IMR-90 (cell line): ENCODE measurements at regions not wholly inside any gene's neighbourhood (a gene's known extent, or its start where the extent isn't known, plus 50 kb on each side); places are given as distances from the start of the nearest gene placed in this dataset.

Experiments used
- ATAC-seq: fragments of 200-7000 bp; cut with Tn5 transposase; 2 replicates; pipeline ENCODE4 v1.9.1; 2020; ENCODE audit warnings: low read depth, mild to moderate bottlenecking, moderate library complexity
- BruUV-seq: library from RNA; stranded (reverse); fragments of 400-500 nt; replicated peaks from 2 replicates; lab custom pipeline; 2021; lab: Mats Ljungman, UMichigan
- CTCF ChIA-PET: fragments of 300-600 bp; formaldehyde crosslinking; extraction: SDS; loops from one replicate; lab custom pipeline; 2021; ENCODE audit warnings: antibody characterized with exemption; lab: Yijun Ruan, JAX
- POLR2A ChIA-PET: fragments of 300-600 bp; sonication (Branson Sonifier 250); formaldehyde crosslinking; loops from one replicate; lab custom pipeline; 2022; ENCODE audit warnings: antibody characterized with exemption; ENCODE audit not compliant: unreplicated experiment; lab: Charles Lee
- DNase-seq: peaks from one replicate; pipeline ENCODE4 v3.0.0; 2013
- H2AFZ ChIP-seq: replicated peaks from 2 replicates; pipeline ENCODE3; 2013; ENCODE audit warnings: low read length, mild to moderate bottlenecking; ENCODE audit not compliant: poor library complexity
- H2AK5ac ChIP-seq: 2 replicates; pipeline ENCODE4 v1.6.1; 2013; ENCODE audit warnings: low read depth, low read length, inconsistent platforms
- H2AK9ac ChIP-seq: replicated peaks from 2 replicates; pipeline ENCODE3; 2013; ENCODE audit warnings: mild to moderate bottlenecking, low read depth, low read length, moderate library complexity; ENCODE audit not compliant: poor library complexity
- H2BK120ac ChIP-seq: 2 replicates; pipeline ENCODE4 v1.6.1; 2013; ENCODE audit warnings: low read depth, low read length, inconsistent platforms
- H2BK15ac ChIP-seq: 3 replicates; pipeline ENCODE4 v1.6.1; 2013; ENCODE audit warnings: low read depth, low read length, inconsistent platforms
- H2BK20ac ChIP-seq: 2 replicates; pipeline ENCODE4 v1.6.1; 2013; ENCODE audit warnings: low read depth, mild to moderate bottlenecking, inconsistent platforms, low read length, moderate library complexity
- H2BK5ac ChIP-seq: 2 replicates; pipeline ENCODE4 v1.6.1; 2013; ENCODE audit warnings: mild to moderate bottlenecking, low read depth, low read length, inconsistent platforms; ENCODE audit not compliant: poor library complexity, severe bottlenecking
- H3K14ac ChIP-seq: replicated peaks from 2 replicates; pipeline ENCODE4 v1.6.1; 2013; ENCODE audit warnings: low read depth, low read length, inconsistent platforms
- H3K18ac ChIP-seq: 2 replicates; pipeline ENCODE4 v1.6.1; 2013; ENCODE audit warnings: low read depth, low read length, control low read depth
- H3K23ac ChIP-seq: 2 replicates; pipeline ENCODE4 v1.6.1; 2013; ENCODE audit warnings: low read depth, low read length, inconsistent platforms
- H3K27ac ChIP-seq: 2 replicates; pipeline ENCODE4 v1.5.1; 2013; ENCODE audit warnings: mild to moderate bottlenecking, control low read depth, low read length; ENCODE audit not compliant: insufficient read depth
- H3K27me3 ChIP-seq: 2 replicates; pipeline ENCODE4 v1.6.1; 2013; ENCODE audit warnings: low read length; ENCODE audit not compliant: control insufficient read depth, insufficient read depth
- H3K36me3 ChIP-seq: 2 replicates; pipeline ENCODE4 v1.6.1; 2013; ENCODE audit warnings: low read length, mixed read lengths; ENCODE audit not compliant: control insufficient read depth, insufficient read depth
- H3K4ac ChIP-seq: 2 replicates; pipeline ENCODE4 v1.6.1; 2013; ENCODE audit warnings: low read depth, low read length, inconsistent platforms
- H3K4me1 ChIP-seq: 2 replicates; pipeline ENCODE4 v1.6.1; 2013; ENCODE audit warnings: low read length, mixed read lengths; ENCODE audit not compliant: control insufficient read depth, insufficient read depth
- H3K4me2 ChIP-seq: 2 replicates; pipeline ENCODE4 v1.6.1; 2013; ENCODE audit warnings: low read depth, mild to moderate bottlenecking, control low read depth, low read length, moderate library complexity
- H3K4me3 ChIP-seq: 2 replicates; pipeline ENCODE4 v1.5.1; 2013; ENCODE audit warnings: low read depth, mild to moderate bottlenecking, control low read depth, low read length, moderate library complexity; ENCODE audit not compliant: insufficient read depth
- H3K56ac ChIP-seq: 2 replicates; pipeline ENCODE4 v1.6.1; 2013; ENCODE audit warnings: low read length, inconsistent platforms; ENCODE audit not compliant: insufficient read depth; ENCODE audit errors: extremely low read depth
- H3K79me1 ChIP-seq, 2 experiments: 2 replicates each; pipeline ENCODE4 v1.6.1; 2013; ENCODE audit warnings: low read length in 2 of 2, inconsistent platforms in 1 of 2, low read depth in 1 of 2
- H3K9ac ChIP-seq: 2 replicates; pipeline ENCODE4 v1.6.1; 2013; ENCODE audit warnings: low read depth, low read length, control low read depth
- H3K9me1 ChIP-seq: 2 replicates; pipeline ENCODE4 v1.6.1; 2013; ENCODE audit warnings: low read length, inconsistent platforms; ENCODE audit not compliant: insufficient read depth
- H3K9me3 ChIP-seq: 2 replicates; pipeline ENCODE4 v1.6.1; 2013; ENCODE audit warnings: low read length; ENCODE audit not compliant: control insufficient read depth, insufficient read depth
- H4K20me1 ChIP-seq: 2 replicates; pipeline ENCODE4 v1.6.1; 2013; ENCODE audit warnings: low read length, inconsistent platforms; ENCODE audit not compliant: insufficient read depth
- H4K5ac ChIP-seq: 2 replicates; pipeline ENCODE4 v1.6.1; 2013; ENCODE audit warnings: mild to moderate bottlenecking, low read depth, low read length, control low read depth
- H4K8ac ChIP-seq, 2 experiments: 2 replicates each; pipeline ENCODE4 v1.6.1; 2013; ENCODE audit warnings: low read depth in 2 of 2, low read length in 2 of 2, control low read depth in 1 of 2, inconsistent platforms in 1 of 2
- H4K91ac ChIP-seq: 2 replicates; pipeline ENCODE4 v1.6.1; 2013; ENCODE audit warnings: low read depth, low read length, inconsistent platforms; ENCODE audit not compliant: insufficient read depth
- BHLHE40 ChIP-seq: fragments of 150-350 bp; IDR thresholded peaks from 2 replicates; pipeline ENCODE4 v1.6.1; 2016; ENCODE audit warnings: mild to moderate bottlenecking, low read depth, low read length
- CEBPB ChIP-seq: IDR thresholded peaks from 2 replicates; pipeline ENCODE4 v1.6.1; 2012; ENCODE audit warnings: low read depth, low read length, improper control_type of control experiment
- CHD1 ChIP-seq: IDR thresholded peaks from 2 replicates; pipeline ENCODE4 v1.6.1; 2012; ENCODE audit warnings: low read depth, low read length, improper control_type of control experiment
- FOS ChIP-seq: fragments of 150-350 bp; IDR thresholded peaks from 2 replicates; pipeline ENCODE4 v1.6.1; 2016; ENCODE audit warnings: low read depth, low read length
- MAZ ChIP-seq: IDR thresholded peaks from 2 replicates; pipeline ENCODE4 v1.6.1; 2012; ENCODE audit warnings: low read depth, mild to moderate bottlenecking, low read length, improper control_type of control experiment, moderate library complexity, borderline replicate concordance
- MXI1 ChIP-seq: IDR thresholded peaks from 2 replicates; pipeline ENCODE4 v1.6.1; 2012; ENCODE audit warnings: low read depth, mild to moderate bottlenecking, low read length, moderate library complexity, borderline replicate concordance
- NFE2L2 ChIP-seq: fragments of 150-350 bp; IDR thresholded peaks from 2 replicates; pipeline ENCODE4 v1.6.1; 2016; ENCODE audit warnings: low read depth, mild to moderate bottlenecking, low read length
- POLR2A ChIP-seq: IDR thresholded peaks from 2 replicates; pipeline ENCODE4 v1.6.1; 2012; ENCODE audit warnings: mild to moderate bottlenecking, low read depth, low read length
- RAD21 ChIP-seq: IDR thresholded peaks from 2 replicates; pipeline ENCODE4 v1.6.1; 2012; ENCODE audit warnings: low read length, improper control_type of control experiment
- RCOR1 ChIP-seq: IDR thresholded peaks from 2 replicates; pipeline ENCODE4 v1.6.1; 2012; ENCODE audit warnings: mild to moderate bottlenecking, low read length, improper control_type of control experiment; ENCODE audit not compliant: insufficient replicate concordance
- RFX5 ChIP-seq: IDR thresholded peaks from 2 replicates; pipeline ENCODE4 v1.8.0; 2012; ENCODE audit warnings: low read depth, mild to moderate bottlenecking, low read length, moderate library complexity
- SMC3 ChIP-seq: fragments of 150-350 bp; IDR thresholded peaks from 2 replicates; pipeline ENCODE4 v1.6.1; 2016; ENCODE audit warnings: low read depth, mild to moderate bottlenecking, antibody characterized with exemption, low read length, moderate library complexity
- USF2 ChIP-seq: fragments of 150-350 bp; IDR thresholded peaks from 2 replicates; pipeline ENCODE4 v1.6.1; 2017; ENCODE audit warnings: mild to moderate bottlenecking, antibody characterized with exemption, low read length, low read depth
- WGBS, 2 experiments: methylation state at CpG; one replicate each; pipeline versions ENCODE4 v1.1.5 to v1.1.7; 2013; ENCODE audit warnings: missing lambda C conversion rate in 2 of 2; ENCODE audit not compliant: insufficient read length in 1 of 2; ENCODE audit errors: extremely low coverage in 2 of 2; 5-methylcytosine and 5-hydroxymethylcytosine counted together
- dilution Hi-C: fragments of 300-500 bp; cut with HindIII; formaldehyde crosslinking; loops from one replicate; pipeline ENCODE4 v1.14.3; 2018; ENCODE audit warnings: low sequenced_read_pairs; ENCODE audit not compliant: unreplicated experiment
- in situ Hi-C: fragments of 300-500 bp; cut with MboI; formaldehyde crosslinking; loops from 3 replicates; pipeline ENCODE4 v1.14.3; 2019; ENCODE audit warnings: low sequenced_read_pairs, inconsistent platforms, mixed read lengths
- intact Hi-C: fragments of 100-400 bp; cut with micrococcal nuclease; formaldehyde crosslinking; loops from 2 replicates; pipeline ENCODE4 v1.10.0; 2022
- TF ChIP-seq, protein P1 (sequence below): fragments of 150-350 bp; IDR thresholded peaks from 2 replicates; pipeline ENCODE4 v1.6.1; 2016; ENCODE audit warnings: low read depth, mild to moderate bottlenecking, low read length, moderate library complexity, borderline replicate concordance

GRCh38 chr2:88933091-88933490 is 241.6 kb downstream of the RPIA start:
- Histone ChIP-seq H3K4me1 (no peaks in the 10 kb centered on the region), H3K9me1 (no peaks in the 10 kb centered on the region), H3K27me3 (no peaks in the 10 kb centered on the region), H3K23ac (no peak overlapping the region), H3K9ac (no peak overlapping the region), H3K18ac (no peak overlapping the region), H4K20me1 (no peaks in the 10 kb centered on the region), H2AK9ac (no peak overlapping the region), H2AFZ (no peak overlapping the region), H3K79me1 (no peaks in the 10 kb centered on the region), H2AK5ac (no peak overlapping the region), H2BK120ac (no peak overlapping the region), H3K4ac (no peak overlapping the region), H2BK20ac (no peak overlapping the region), H3K14ac (no peak overlapping the region), H3K4me3 (no peak overlapping the region), H4K5ac (no peak overlapping the region), H3K4me2 (no peak overlapping the region), H3K56ac (no peak overlapping the region), H3K36me3 (no peaks in the 10 kb centered on the region), H4K8ac (no peak overlapping the region), H2BK15ac (no peak overlapping the region), H3K27ac (no peak overlapping the region), H2BK5ac (no peak overlapping the region), H4K91ac (no peak overlapping the region), H3K9me3 (no peaks in the 10 kb centered on the region)
- intact Hi-C loops (no loop called here), in situ Hi-C loops (no loop called here), dilution Hi-C loops (no loop called here)
- WGBS, 2 experiments, result 40% methylated on average over 3 of the region's 4 CpGs; no CpG with 5 or more reads in 1 of the 2 experiments
- DNase-seq, result no peak
- ATAC-seq, result no peak
- POLR2A ChIA-PET, result no interaction called here
- BruUV-seq, result no TSS peak
- no peak for TF ChIP-seq RCOR1
- TF ChIP-seq FOS, result no peak
- no peak for TF ChIP-seq CHD1
- TF ChIP-seq POLR2A, result no peak
- TF ChIP-seq NFE2L2, result no peak
- TF ChIP-seq MAZ, result no peak
- TF ChIP-seq, protein P1, sequence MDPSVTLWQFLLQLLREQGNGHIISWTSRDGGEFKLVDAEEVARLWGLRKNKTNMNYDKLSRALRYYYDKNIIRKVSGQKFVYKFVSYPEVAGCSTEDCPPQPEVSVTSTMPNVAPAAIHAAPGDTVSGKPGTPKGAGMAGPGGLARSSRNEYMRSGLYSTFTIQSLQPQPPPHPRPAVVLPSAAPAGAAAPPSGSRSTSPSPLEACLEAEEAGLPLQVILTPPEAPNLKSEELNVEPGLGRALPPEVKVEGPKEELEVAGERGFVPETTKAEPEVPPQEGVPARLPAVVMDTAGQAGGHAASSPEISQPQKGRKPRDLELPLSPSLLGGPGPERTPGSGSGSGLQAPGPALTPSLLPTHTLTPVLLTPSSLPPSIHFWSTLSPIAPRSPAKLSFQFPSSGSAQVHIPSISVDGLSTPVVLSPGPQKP, result no peak
- no peak for TF ChIP-seq RAD21
- no peak for TF ChIP-seq BHLHE40
- no peak for TF ChIP-seq USF2
- no peak for TF ChIP-seq RFX5
- no peak for TF ChIP-seq SMC3
- TF ChIP-seq MXI1, result no peak
- TF ChIP-seq CEBPB, result no peak
- CTCF ChIA-PET, result no interaction called here
